Astrocyte (in vitro differentiated cells and primary cell): ENCODE measurements at regions not wholly inside any gene's neighbourhood (a gene's known extent, or its start where the extent isn't known, plus 50 kb on each side); places are given as distances from the start of the nearest gene placed in this dataset.
A peak's percentile ranks its signal among the peaks of the same experiment; 100 is the strongest.

ENCODE experiments used
- DNase-seq: peaks from one replicate; pipeline ENCODE4 v3.0.0-alpha.2; 2010; ENCODE audit warnings: low read depth
- FAIRE-seq: peaks from 2 replicates; lab custom pipeline; 2011; peaks lifted over from hg19 to GRCh38; lab: Jason Lieb, UNC
- H2AFZ ChIP-seq: 2 replicates; pipeline ENCODE4 v1.6.0; 2012; ENCODE audit warnings: low read depth, low read length, inconsistent platforms
- H3K27ac ChIP-seq: 2 replicates; pipeline ENCODE4 v1.5.1; 2011; ENCODE audit warnings: low read depth, low read length, inconsistent platforms
- H3K27me3 ChIP-seq: 2 replicates; pipeline ENCODE4 v1.6.0; 2011; ENCODE audit warnings: low read length, inconsistent platforms; ENCODE audit not compliant: insufficient read depth
- H3K36me3 ChIP-seq: 2 replicates; pipeline ENCODE4 v1.5.1; 2011; ENCODE audit warnings: low read length, inconsistent platforms; ENCODE audit not compliant: insufficient read depth
- H3K4me1 ChIP-seq: 2 replicates; pipeline ENCODE4 v1.5.1; 2011; ENCODE audit warnings: low read length, inconsistent platforms; ENCODE audit not compliant: insufficient read depth
- H3K4me2 ChIP-seq: 2 replicates; pipeline ENCODE4 v1.6.0; 2012; ENCODE audit warnings: low read length, inconsistent platforms
- H3K4me3 ChIP-seq: 2 replicates; pipeline ENCODE4 v1.5.1; 2011; ENCODE audit warnings: low read depth, mild to moderate bottlenecking, low read length, inconsistent platforms; ENCODE audit not compliant: insufficient read depth
- H3K79me2 ChIP-seq: 2 replicates; pipeline ENCODE4 v1.6.0; 2012; ENCODE audit warnings: mild to moderate bottlenecking, low read length, inconsistent platforms; ENCODE audit not compliant: insufficient read depth
- H3K9ac ChIP-seq: 2 replicates; pipeline ENCODE4 v1.6.0; 2012; ENCODE audit warnings: mild to moderate bottlenecking, low read length, inconsistent platforms
- H3K9me3 ChIP-seq: 2 replicates; pipeline ENCODE4 v1.5.1; 2012; ENCODE audit warnings: low read depth, mild to moderate bottlenecking, low read length, inconsistent platforms; ENCODE audit not compliant: insufficient read depth
- H4K20me1 ChIP-seq: 2 replicates; pipeline ENCODE4 v1.6.0; 2012; ENCODE audit warnings: low read length, inconsistent platforms; ENCODE audit not compliant: insufficient read depth
- H3K27ac Mint-ChIP-seq: one replicate; pipeline ENCODE4 v1.8.0; 2021; ENCODE audit warnings: mild to moderate bottlenecking, mixed read lengths; ENCODE audit not compliant: unreplicated experiment
- H3K27me3 Mint-ChIP-seq: one replicate; pipeline ENCODE4 v1.8.0; 2021; ENCODE audit warnings: low read depth, mixed read lengths; ENCODE audit not compliant: unreplicated experiment
- H3K36me3 Mint-ChIP-seq: one replicate; pipeline ENCODE4 v1.8.0; 2021; ENCODE audit warnings: low read depth, mixed read lengths; ENCODE audit not compliant: unreplicated experiment
- H3K4me1 Mint-ChIP-seq: one replicate; pipeline ENCODE4 v1.8.0; 2021; ENCODE audit warnings: low read depth, mixed read lengths; ENCODE audit not compliant: unreplicated experiment
- H3K4me3 Mint-ChIP-seq: one replicate; pipeline ENCODE4 v1.8.0; 2021; ENCODE audit warnings: mild to moderate bottlenecking, moderate library complexity, mixed read lengths; ENCODE audit not compliant: unreplicated experiment
- H3K9me3 Mint-ChIP-seq: one replicate; pipeline ENCODE4 v1.8.0; 2021; ENCODE audit warnings: mild to moderate bottlenecking, mixed read lengths; ENCODE audit not compliant: unreplicated experiment
- EZH2 ChIP-seq: IDR thresholded peaks from 2 replicates; pipeline ENCODE4 v1.6.1; 2012; ENCODE audit warnings: mild to moderate bottlenecking, low read length, inconsistent platforms; ENCODE audit not compliant: insufficient read depth
- TF ChIP-seq, protein P1 (sequence below): IDR thresholded peaks from 2 replicates; pipeline ENCODE4 v1.5.1; 2011; ENCODE audit warnings: low read depth, mild to moderate bottlenecking, inconsistent platforms, low read length, moderate library complexity; ENCODE audit not compliant: insufficient read depth

DNA sequence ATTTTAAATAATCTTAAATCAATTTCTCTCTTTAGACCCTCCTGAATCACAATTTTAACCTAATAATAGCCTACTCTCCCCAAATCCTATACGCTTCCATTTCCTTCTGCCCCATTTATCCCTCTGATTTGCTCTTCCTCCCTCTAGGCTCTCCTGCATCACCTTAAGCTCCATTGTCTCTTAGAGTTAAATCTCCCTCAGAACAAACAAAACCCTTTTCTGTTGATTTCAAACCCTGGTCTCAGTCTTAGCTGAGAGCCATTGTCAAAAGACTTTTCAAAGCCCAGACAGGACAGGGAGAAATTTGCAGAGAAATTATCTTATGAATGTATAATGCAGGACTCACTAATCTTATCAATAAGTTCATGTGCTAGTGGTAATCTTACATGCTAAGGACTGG is 106.1 kb downstream of the C12orf75 start:
- peaks cover 8% of the 10 kb centered on the region for H3K4me1 ChIP-seq
- no peaks in the 10 kb centered on the region for H3K9me3 ChIP-seq
- H3K27ac Mint-ChIP-seq, result no peak overlapping the region
- H3K9me3 Mint-ChIP-seq, result peaks cover 19% of the 10 kb centered on the region
- H3K4me3 ChIP-seq, result no peak overlapping the region
- no peaks in the 10 kb centered on the region for H3K36me3 ChIP-seq
- H4K20me1 ChIP-seq, result no peaks in the 10 kb centered on the region
- no peak overlapping the region for H3K27ac ChIP-seq
- TF ChIP-seq, protein P1, sequence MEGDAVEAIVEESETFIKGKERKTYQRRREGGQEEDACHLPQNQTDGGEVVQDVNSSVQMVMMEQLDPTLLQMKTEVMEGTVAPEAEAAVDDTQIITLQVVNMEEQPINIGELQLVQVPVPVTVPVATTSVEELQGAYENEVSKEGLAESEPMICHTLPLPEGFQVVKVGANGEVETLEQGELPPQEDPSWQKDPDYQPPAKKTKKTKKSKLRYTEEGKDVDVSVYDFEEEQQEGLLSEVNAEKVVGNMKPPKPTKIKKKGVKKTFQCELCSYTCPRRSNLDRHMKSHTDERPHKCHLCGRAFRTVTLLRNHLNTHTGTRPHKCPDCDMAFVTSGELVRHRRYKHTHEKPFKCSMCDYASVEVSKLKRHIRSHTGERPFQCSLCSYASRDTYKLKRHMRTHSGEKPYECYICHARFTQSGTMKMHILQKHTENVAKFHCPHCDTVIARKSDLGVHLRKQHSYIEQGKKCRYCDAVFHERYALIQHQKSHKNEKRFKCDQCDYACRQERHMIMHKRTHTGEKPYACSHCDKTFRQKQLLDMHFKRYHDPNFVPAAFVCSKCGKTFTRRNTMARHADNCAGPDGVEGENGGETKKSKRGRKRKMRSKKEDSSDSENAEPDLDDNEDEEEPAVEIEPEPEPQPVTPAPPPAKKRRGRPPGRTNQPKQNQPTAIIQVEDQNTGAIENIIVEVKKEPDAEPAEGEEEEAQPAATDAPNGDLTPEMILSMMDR, result no peak
- no peak for TF ChIP-seq EZH2
- H3K9ac ChIP-seq, result no peak overlapping the region
- peaks cover 11% of the 10 kb centered on the region for H3K36me3 Mint-ChIP-seq
- peaks cover 21% of the 10 kb centered on the region for H3K4me1 Mint-ChIP-seq
- H3K27me3 Mint-ChIP-seq, result no peaks in the 10 kb centered on the region
- no peaks in the 10 kb centered on the region for H3K27me3 ChIP-seq
- no peaks in the 10 kb centered on the region for H3K79me2 ChIP-seq
- no peak overlapping the region for H2AFZ ChIP-seq
- DNase-seq (no peak), FAIRE-seq (no peak)
- H3K4me2 ChIP-seq, result no peak overlapping the region
- no peak overlapping the region for H3K4me3 Mint-ChIP-seq

DNA sequence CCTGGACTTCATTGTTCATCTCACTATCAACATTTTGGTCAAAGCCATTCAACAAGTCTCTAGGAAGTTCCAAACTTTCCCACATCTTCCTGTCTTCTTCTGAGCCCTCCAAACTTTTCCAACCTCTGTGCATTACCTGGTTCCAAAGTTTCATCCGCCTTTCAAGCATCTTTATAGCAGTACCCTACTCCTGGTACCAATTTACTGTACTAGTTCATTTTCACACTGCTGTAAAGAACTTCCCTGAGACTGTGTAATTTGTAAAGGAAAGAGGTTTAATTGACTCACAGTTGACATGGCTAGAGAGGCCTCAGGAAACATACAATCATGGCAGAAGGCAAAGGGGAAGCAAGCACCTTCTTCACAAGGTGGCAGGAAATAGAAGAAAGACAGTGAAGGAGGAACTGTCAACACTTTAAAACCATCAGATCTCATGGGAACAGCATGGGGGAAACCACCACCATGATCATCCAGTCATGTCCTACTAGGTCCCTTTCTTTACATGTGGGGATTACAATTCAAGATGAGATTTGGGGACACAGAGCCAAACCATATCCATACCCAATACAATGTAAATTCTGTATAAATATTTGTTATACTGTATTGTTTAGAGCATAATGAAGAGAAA is 109.7 kb downstream of the C12orf75 start:
- peaks cover 17% of the 10 kb centered on the region for H3K9me3 Mint-ChIP-seq
- TF ChIP-seq, protein P1, result no peak
- TF ChIP-seq EZH2, result no peak

DNA sequence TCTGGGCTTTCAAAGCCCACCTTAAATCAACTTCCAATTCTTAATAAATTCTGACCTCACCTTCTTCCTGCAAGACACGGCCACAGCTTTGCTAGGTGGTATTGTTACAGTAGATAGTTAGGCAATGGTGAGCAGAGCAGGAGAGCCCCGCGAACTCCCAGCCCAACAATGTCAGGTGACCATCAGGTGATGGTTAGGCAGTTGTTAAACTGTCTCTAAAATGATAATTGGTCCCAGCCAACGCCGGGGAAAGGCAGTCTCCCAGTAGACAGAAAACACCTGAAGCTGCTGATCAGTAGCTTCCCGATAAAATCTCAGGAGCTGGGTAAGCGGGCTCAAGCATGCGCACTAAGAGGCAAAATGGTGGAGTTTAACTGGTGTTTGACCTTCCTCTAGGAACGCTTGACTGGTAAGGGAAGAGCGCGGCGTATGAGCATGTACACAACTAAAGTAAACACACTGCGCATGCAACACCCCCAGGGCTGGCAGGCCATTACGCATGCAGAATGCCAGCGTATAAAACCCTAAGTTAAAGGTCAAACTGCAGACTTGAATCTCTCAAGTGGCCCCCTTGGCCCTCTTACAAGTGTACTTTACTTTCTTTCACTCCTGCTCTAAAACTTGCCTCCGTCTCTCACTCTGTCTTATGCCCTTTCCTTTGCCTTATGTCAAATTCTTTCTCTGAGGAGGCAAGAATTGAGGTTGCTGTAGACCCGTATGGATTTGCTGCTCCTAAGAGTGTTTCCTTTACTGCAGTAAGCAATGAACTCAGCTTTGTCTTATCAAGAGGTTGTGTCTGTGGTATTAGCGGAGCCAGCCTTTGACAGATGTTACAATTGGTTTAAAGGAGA is 113.5 kb downstream of the C12orf75 start:
- no peaks in the 10 kb centered on the region for H3K79me2 ChIP-seq
- Mint-ChIP-seq H3K4me3 (no peak overlapping the region), H3K36me3 (peaks cover 8% of the 10 kb centered on the region), H3K9me3 (peaks cover 19% of the 10 kb centered on the region), H3K4me1 (peaks cover 32% of the 10 kb centered on the region), H3K27ac (no peak overlapping the region), H3K27me3 (no peaks in the 10 kb centered on the region)
- no peak for TF ChIP-seq EZH2
- TF ChIP-seq, protein P1, result no peak
- H2AFZ ChIP-seq, result no peak overlapping the region
- no peaks in the 10 kb centered on the region for H4K20me1 ChIP-seq
- H3K27ac ChIP-seq, result peak overlapping the region; percentile 64
- H3K36me3 ChIP-seq, result no peaks in the 10 kb centered on the region
- H3K27me3 ChIP-seq, result no peaks in the 10 kb centered on the region
- peaks cover 25% of the 10 kb centered on the region for H3K4me1 ChIP-seq
- H3K4me2 ChIP-seq, result peak overlapping the region; percentile 57
- DNase-seq (peak; percentile 84), FAIRE-seq (no peak)
- no peaks in the 10 kb centered on the region for H3K9me3 ChIP-seq
- peak overlapping the region; percentile 17 for H3K9ac ChIP-seq
- H3K4me3 ChIP-seq, result no peak overlapping the region

More for the DNA sequence above, 109.7 kb downstream of the C12orf75 start:
- H3K9me3 ChIP-seq, result no peaks in the 10 kb centered on the region
- H3K36me3 Mint-ChIP-seq, result peaks cover 8% of the 10 kb centered on the region
- H3K36me3 ChIP-seq, result no peaks in the 10 kb centered on the region
- no peak overlapping the region for H3K4me3 Mint-ChIP-seq
- peaks cover 14% of the 10 kb centered on the region for H3K4me1 ChIP-seq
- no peak overlapping the region for H3K4me2 ChIP-seq
- H3K27ac ChIP-seq, result no peak overlapping the region
- no peak for FAIRE-seq
- H3K27ac Mint-ChIP-seq, result no peak overlapping the region
- peaks cover 24% of the 10 kb centered on the region for H3K4me1 Mint-ChIP-seq
- no peaks in the 10 kb centered on the region for H3K27me3 ChIP-seq
- H3K4me3 ChIP-seq, result no peak overlapping the region
- H4K20me1 ChIP-seq, result no peaks in the 10 kb centered on the region
- H3K27me3 Mint-ChIP-seq, result no peaks in the 10 kb centered on the region
- H3K79me2 ChIP-seq, result no peaks in the 10 kb centered on the region
- no peak overlapping the region for H2AFZ ChIP-seq
- H3K9ac ChIP-seq, result no peak overlapping the region
- no peak for DNase-seq
